ENCODE measurements at regions not wholly inside any gene's neighbourhood (a gene's known extent, or its start where the extent isn't known, plus 50 kb on each side); places are given as distances from the start of the nearest gene placed in this dataset.

- TF ChIP-seq ELF4 (IDR thresholded peaks at IDR 0.05) (no peak), PKNOX1 (IDR thresholded peaks at IDR 0.05) (no peak), BHLHE40 (IDR thresholded peaks at IDR 0.05; ENCODE audit: borderline replicate concordance) (no peak), FOXA1 (IDR thresholded peaks at IDR 0.05) (no peak), FOXM1 (IDR thresholded peaks at IDR 0.05; ENCODE audit: borderline replicate concordance) (no peak)
These were observed 272.9 kb downstream of the NUAK1 start for GRCh38 chr12:105865886-105866285.
